Esophagus squamous epithelium (tissue), 5 donors: ENCODE measurements at regions not wholly inside any gene's neighbourhood (a gene's known extent, or its start where the extent isn't known, plus 50 kb on each side); places are given as distances from the start of the nearest gene placed in this dataset.
A peak's percentile ranks its signal among the peaks of the same experiment; 100 is the strongest.

Experiments
- DNase-seq: peaks from one replicate; lab custom pipeline; 2025; lab: John Stamatoyannopoulos, UW
- H3K27ac ChIP-seq, 4 donors: fragments of 200-600 bp; sonication (generic); one replicate each; pipeline ENCODE4 v1.5.1; 2016 to 2019; ENCODE audit warnings: mild to moderate bottlenecking in 1 of 4
- H3K27me3 ChIP-seq, 4 donors: fragments of 200-600 bp; sonication (generic); 1 replicate in 3 of 4; 2 replicates in 1 of 4; pipeline versions ENCODE4 v1.5.1 to v1.6.0; 2017 to 2021; ENCODE audit warnings: antibody characterized with exemption in 1 of 4
- H3K36me3 ChIP-seq, 3 donors: fragments of 200-600 bp; sonication (generic); one replicate each; pipeline ENCODE4 v1.5.1; 2016 to 2019
- H3K4me1 ChIP-seq, 3 donors: fragments of 200-600 bp; sonication (generic); one replicate each; pipeline ENCODE4 v1.5.1; 2017 to 2019
- H3K4me3 ChIP-seq, 4 donors: fragments of 200-600 bp; sonication (generic); 1 replicate in 3 of 4; 2 replicates in 1 of 4; pipeline ENCODE4 v1.5.1; 2016 to 2019; ENCODE audit warnings: mild to moderate bottlenecking in 2 of 4, moderate library complexity in 1 of 4
- H3K9me3 ChIP-seq, 3 donors: fragments of 200-600 bp; sonication (generic); one replicate each; pipeline ENCODE4 v1.5.1; 2016 to 2019
- CTCF ChIP-seq, 6 experiments: fragments of 450-650 bp in 4 of 6; fragments of 200-600 bp in 2 of 6; sonication (generic) in 2 of 6; IDR thresholded peaks; one replicate each; pipeline ENCODE4 v1.5.1; 2016 to 2019; ENCODE audit warnings: antibody characterized with exemption in 6 of 6, mild to moderate bottlenecking in 4 of 6, moderate library complexity in 4 of 6
- POLR2A ChIP-seq, 4 donors: fragments of 450-650 bp; IDR thresholded peaks; one replicate each; pipeline ENCODE4 v1.6.1; 2017; ENCODE audit warnings: antibody characterized with exemption in 4 of 4, mild to moderate bottlenecking in 4 of 4, moderate library complexity in 3 of 4
- WGBS, 2 donors: methylation state at CpG; one replicate each; pipeline ENCODE4 v1.1.5; 2018; 5-methylcytosine and 5-hydroxymethylcytosine counted together
- intact Hi-C: fragments of 100-400 bp; cut with DNase I; formaldehyde crosslinking; loops from one replicate; pipeline ENCODE4 v1.15.0; 2022
- donor health status: DM: yes; HTN: yes; CAD: no.

- DNase-seq = no peak
- WGBS, 2 donors = 82 to 91% methylated on average over 1 of the region's 1 CpG
- no peak overlapping the region for H3K4me3 ChIP-seq
- no peaks in the 10 kb centered on the region for H3K27me3 ChIP-seq
- intact Hi-C loops = no loop called here
- no peak overlapping the region for H3K27ac ChIP-seq
- no peaks in the 10 kb centered on the region for H3K4me1 ChIP-seq
- H3K9me3 ChIP-seq = no peaks in the 10 kb centered on the region
- no peaks in the 10 kb centered on the region for H3K36me3 ChIP-seq
- no peak for TF ChIP-seq CTCF (IDR thresholded peaks at IDR 0.05)
- TF ChIP-seq POLR2A (IDR thresholded peaks at IDR 0.05) = no peak
Observed at GRCh38 chr12:91335699-91336098, 153.1 kb upstream of the DCN start.

- Histone ChIP-seq H3K36me3 (no peaks in the 10 kb centered on the region), H3K4me3 (no peak overlapping the region), H3K27me3 (no peaks in the 10 kb centered on the region), H3K4me1 (peaks cover 0 to 5% (median 0%) of the 10 kb centered on the region in 3 donors), H3K9me3 (no peaks in the 10 kb centered on the region), H3K27ac (no peak overlapping the region)
- TF ChIP-seq POLR2A (IDR thresholded peaks at IDR 0.05) (no peak), CTCF (IDR thresholded peaks at IDR 0.05) (no peak)
- intact Hi-C loops = no loop called here
- DNase-seq = no peak
Observed at GRCh38 chr12:91333966-91334365, 151.3 kb upstream of the DCN start.

GRCh38 chr12:91332302-91332701 lies 149.7 kb upstream of the DCN start:
- TF ChIP-seq POLR2A (IDR thresholded peaks at IDR 0.05) (no peak), CTCF (IDR thresholded peaks at IDR 0.05) (peak in 3 of 6 experiments; percentile 3 to 28 (median 20))
- H3K4me3 ChIP-seq = no peak overlapping the region
- WGBS, 2 donors = 86 to 91% methylated on average over 1 of the region's 1 CpG
- intact Hi-C loops = no loop called here
- H3K4me1 ChIP-seq = peaks cover 0 to 18% (median 0%) of the 10 kb centered on the region in 3 donors
- H3K27ac ChIP-seq = no peak overlapping the region
- H3K9me3 ChIP-seq = no peaks in the 10 kb centered on the region
- no peak for DNase-seq
- no peaks in the 10 kb centered on the region for H3K36me3 ChIP-seq
- H3K27me3 ChIP-seq = no peaks in the 10 kb centered on the region

- intact Hi-C loops = no loop called here
- no peaks in the 10 kb centered on the region for H3K36me3 ChIP-seq
- H3K27me3 ChIP-seq = no peaks in the 10 kb centered on the region
- 60 to 67% methylated on average over 2 of the region's 2 CpGs for WGBS, 2 donors
- H3K27ac ChIP-seq = no peak overlapping the region
- no peak for TF ChIP-seq CTCF (IDR thresholded peaks at IDR 0.05)
- TF ChIP-seq POLR2A (IDR thresholded peaks at IDR 0.05) = no peak
- H3K4me3 ChIP-seq = no peak overlapping the region
- no peaks in the 10 kb centered on the region for H3K9me3 ChIP-seq
- no peak for DNase-seq
- peaks cover 0 to 18% (median 0%) of the 10 kb centered on the region in 3 donors for H3K4me1 ChIP-seq
Observed at GRCh38 chr12:91331371-91331770, 148.8 kb upstream of the DCN start.

GRCh38 chr12:91328451-91328850 lies 145.8 kb upstream of the DCN start:
- H3K4me3 ChIP-seq = no peak overlapping the region
- H3K27ac ChIP-seq = peak overlapping the region in 2 of 4 donors; percentile 60 to 61
- no peaks in the 10 kb centered on the region for H3K27me3 ChIP-seq
- H3K9me3 ChIP-seq = no peaks in the 10 kb centered on the region
- H3K36me3 ChIP-seq = no peaks in the 10 kb centered on the region
- DNase-seq = no peak
- TF ChIP-seq POLR2A (IDR thresholded peaks at IDR 0.05) (no peak), CTCF (IDR thresholded peaks at IDR 0.05) (no peak)
- H3K4me1 ChIP-seq = peaks cover 0 to 18% (median 0%) of the 10 kb centered on the region in 3 donors
- 61 to 91% methylated on average over 3 of the region's 3 CpGs for WGBS, 2 donors
- intact Hi-C loops = loop anchor here (5.0 to 10.0 kb wide), 2 partner anchors 151 to 344 kb away; no protein-coding TSS in a partner anchor
